ENCODE measurements at regions not wholly inside any gene's neighbourhood (a gene's known extent, or its start where the extent isn't known, plus 50 kb on each side); places are given as distances from the start of the nearest gene placed in this dataset.

GRCh38 chr6:133169901-133170300, 71.3 kb upstream of the EYA4 start:
- no peak for DNase-seq (ENCODE audit: extremely low spot score)
- TF ChIP-seq CTCF (IDR thresholded peaks at IDR 0.05; ENCODE audit: control extremely low read depth, extremely low read depth, low read depth, missing control alignments) = no peak
- ChIA-PET POLR2A (no interaction called here), CTCF (interaction anchor here (0.7 to 1.8 kb wide), 3 partner anchors 10 to 17 kb away, joined by 3 to 9 read pairs (median 5); no protein-coding TSS in a partner anchor)

- TF ChIP-seq CTCF (IDR thresholded peaks at IDR 0.05; ENCODE audit: control extremely low read depth, extremely low read depth, low read depth, missing control alignments) = no peak
- ChIA-PET CTCF (interaction anchor here (0.7 to 1.8 kb wide), 3 partner anchors 11 to 17 kb away, joined by 3 to 9 read pairs (median 5); no protein-coding TSS in a partner anchor), POLR2A (no interaction called here)
- no peak for DNase-seq (ENCODE audit: extremely low spot score)
These were observed 70.6 kb upstream of the EYA4 start for GRCh38 chr6:133170602-133171001.

GRCh38 chr6:133171989-133172604, 69.1 kb upstream of the EYA4 start:
- ChIA-PET CTCF (interaction anchor here (1.2 kb wide), 1 partner anchor 32 kb away, joined by 3 read pairs; no protein-coding TSS in a partner anchor), POLR2A (no interaction called here)
- no peak for TF ChIP-seq CTCF (IDR thresholded peaks at IDR 0.05; ENCODE audit: control extremely low read depth, extremely low read depth, low read depth, missing control alignments)
- no peak for DNase-seq (ENCODE audit: extremely low spot score)

- DNase-seq (ENCODE audit: extremely low spot score) = no peak
- no peak for TF ChIP-seq CTCF (IDR thresholded peaks at IDR 0.05; ENCODE audit: control extremely low read depth, extremely low read depth, low read depth, missing control alignments)
- CTCF ChIA-PET = interaction anchor here (0.8 to 1.2 kb wide), 2 partner anchors 9 to 33 kb away, joined by 3 to 4 read pairs; no protein-coding TSS in a partner anchor
- POLR2A ChIA-PET = no interaction called here
These were observed 67.9 kb upstream of the EYA4 start for GRCh38 chr6:133173276-133173675.

GRCh38 chr6:133179481-133179880, 61.7 kb upstream of the EYA4 start:
- TF ChIP-seq CTCF (IDR thresholded peaks at IDR 0.05; ENCODE audit: control extremely low read depth, extremely low read depth, low read depth, missing control alignments) = no peak
- ChIA-PET CTCF (no interaction called here), POLR2A (no interaction called here)
- DNase-seq (ENCODE audit: extremely low spot score) = no peak

DNA sequence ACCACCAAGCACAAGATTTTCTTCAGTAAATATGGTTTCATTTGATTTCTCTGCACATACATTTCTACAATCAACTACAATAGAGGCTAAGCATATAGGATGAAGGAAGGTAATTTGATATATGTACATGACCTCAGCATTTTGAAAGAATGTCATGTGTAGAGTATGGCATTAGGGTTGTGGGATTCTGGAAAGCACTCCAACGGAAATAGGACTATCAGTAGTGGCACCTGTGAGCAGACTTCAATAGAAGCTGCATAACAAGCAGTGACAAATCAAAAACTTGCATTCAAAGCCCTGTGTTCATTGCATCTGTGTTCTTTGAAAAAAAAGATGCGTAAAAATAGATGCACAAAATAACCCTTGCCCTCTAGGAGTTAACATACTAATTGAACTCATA, 57.5 kb upstream of the EYA4 start:
- ChIA-PET CTCF (interaction anchor here (1.2 to 2.5 kb wide), 2 partner anchors 13 to 25 kb away, joined by 3 to 6 read pairs; no protein-coding TSS in a partner anchor), POLR2A (no interaction called here)
- DNase-seq (ENCODE audit: extremely low spot score) = no peak
- no peak for TF ChIP-seq CTCF (IDR thresholded peaks at IDR 0.05; ENCODE audit: control extremely low read depth, extremely low read depth, low read depth, missing control alignments)

All from GM10248 (cell line).